Fibroblast of mammary gland (primary cell): ENCODE measurements at regions not wholly inside any gene's neighbourhood (a gene's known extent, or its start where the extent isn't known, plus 50 kb on each side); places are given as distances from the start of the nearest gene placed in this dataset.

Source experiments
- DNase-seq: peaks from one replicate; pipeline ENCODE4 v3.0.0-alpha.2; 2010; ENCODE audit warnings: low read depth
- H3K4me3 ChIP-seq: 2 replicates; pipeline ENCODE4 v1.5.1; 2011; ENCODE audit warnings: low read depth, mild to moderate bottlenecking, low read length, moderate library complexity; ENCODE audit not compliant: control insufficient read depth
- TF ChIP-seq, protein P1 (sequence below): conservative IDR thresholded peaks from 2 replicates; pipeline ENCODE4 v1.5.1; 2011; ENCODE audit warnings: low read depth, low read length, inconsistent platforms; ENCODE audit not compliant: control insufficient read depth, insufficient read depth

- no peak overlapping the region for H3K4me3 ChIP-seq
- TF ChIP-seq, protein P1, sequence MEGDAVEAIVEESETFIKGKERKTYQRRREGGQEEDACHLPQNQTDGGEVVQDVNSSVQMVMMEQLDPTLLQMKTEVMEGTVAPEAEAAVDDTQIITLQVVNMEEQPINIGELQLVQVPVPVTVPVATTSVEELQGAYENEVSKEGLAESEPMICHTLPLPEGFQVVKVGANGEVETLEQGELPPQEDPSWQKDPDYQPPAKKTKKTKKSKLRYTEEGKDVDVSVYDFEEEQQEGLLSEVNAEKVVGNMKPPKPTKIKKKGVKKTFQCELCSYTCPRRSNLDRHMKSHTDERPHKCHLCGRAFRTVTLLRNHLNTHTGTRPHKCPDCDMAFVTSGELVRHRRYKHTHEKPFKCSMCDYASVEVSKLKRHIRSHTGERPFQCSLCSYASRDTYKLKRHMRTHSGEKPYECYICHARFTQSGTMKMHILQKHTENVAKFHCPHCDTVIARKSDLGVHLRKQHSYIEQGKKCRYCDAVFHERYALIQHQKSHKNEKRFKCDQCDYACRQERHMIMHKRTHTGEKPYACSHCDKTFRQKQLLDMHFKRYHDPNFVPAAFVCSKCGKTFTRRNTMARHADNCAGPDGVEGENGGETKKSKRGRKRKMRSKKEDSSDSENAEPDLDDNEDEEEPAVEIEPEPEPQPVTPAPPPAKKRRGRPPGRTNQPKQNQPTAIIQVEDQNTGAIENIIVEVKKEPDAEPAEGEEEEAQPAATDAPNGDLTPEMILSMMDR, result no peak
- no peak for DNase-seq
Measured at GRCh38 chr2:220654322-220654721, 917.8 kb downstream of the EPHA4 start.

DNA sequence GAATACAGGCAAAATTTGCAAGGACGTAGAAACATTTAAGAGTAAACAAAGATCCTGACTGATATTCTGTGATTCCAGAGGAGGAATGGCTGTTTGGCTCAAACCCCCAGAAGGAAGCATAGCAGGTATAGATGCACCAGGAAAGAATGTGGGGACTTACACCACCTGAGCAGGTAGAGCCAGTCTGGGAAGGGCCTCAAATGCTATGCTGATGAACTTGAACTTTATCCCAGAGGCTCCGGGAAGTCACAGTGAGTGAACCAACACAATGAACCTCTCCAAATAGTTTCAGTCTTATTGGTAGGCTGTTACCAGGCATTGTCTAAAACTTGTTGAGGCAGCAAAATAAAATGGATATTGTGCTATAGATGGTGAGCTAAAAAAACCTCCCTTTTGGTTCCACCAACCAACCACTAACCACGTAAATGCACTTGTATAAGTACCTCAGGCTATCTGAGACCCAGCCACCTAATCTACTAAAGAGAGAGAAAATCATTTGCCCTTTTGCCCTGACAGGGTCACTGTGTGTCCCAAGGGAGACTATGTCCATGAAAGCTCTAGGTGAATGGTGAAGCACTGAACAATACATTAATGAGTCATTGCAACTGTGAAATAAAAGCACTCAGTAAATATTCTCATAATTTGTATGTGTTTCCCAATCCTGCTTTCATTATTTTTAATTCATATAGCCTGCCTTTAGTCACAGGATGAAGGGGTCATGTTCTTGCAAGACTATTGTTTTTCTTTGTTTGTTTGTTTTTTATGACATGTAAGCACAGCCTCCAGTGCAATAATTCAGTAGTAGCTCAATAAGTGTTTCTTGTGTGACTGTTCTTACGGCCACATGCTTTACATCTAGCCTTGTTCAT lies 911.6 kb downstream of the EPHA4 start:
- TF ChIP-seq, protein P1, result no peak
- peak; percentile 17 for DNase-seq
- H3K4me3 ChIP-seq, result no peak overlapping the region

- DNase-seq, result no peak
- TF ChIP-seq, protein P1, result no peak
- no peak overlapping the region for H3K4me3 ChIP-seq
Measured at GRCh38 chr2:220662431-220662830, 909.7 kb downstream of the EPHA4 start.

GRCh38 chr2:220663065-220663464 lies 909.0 kb downstream of the EPHA4 start:
- H3K4me3 ChIP-seq, result no peak overlapping the region
- TF ChIP-seq, protein P1, result no peak
- no peak for DNase-seq

- no peak overlapping the region for H3K4me3 ChIP-seq
- peak; percentile 72 for DNase-seq
- TF ChIP-seq, protein P1, result no peak
Measured at GRCh38 chr2:220664272-220665107, 907.6 kb downstream of the EPHA4 start.

DNA sequence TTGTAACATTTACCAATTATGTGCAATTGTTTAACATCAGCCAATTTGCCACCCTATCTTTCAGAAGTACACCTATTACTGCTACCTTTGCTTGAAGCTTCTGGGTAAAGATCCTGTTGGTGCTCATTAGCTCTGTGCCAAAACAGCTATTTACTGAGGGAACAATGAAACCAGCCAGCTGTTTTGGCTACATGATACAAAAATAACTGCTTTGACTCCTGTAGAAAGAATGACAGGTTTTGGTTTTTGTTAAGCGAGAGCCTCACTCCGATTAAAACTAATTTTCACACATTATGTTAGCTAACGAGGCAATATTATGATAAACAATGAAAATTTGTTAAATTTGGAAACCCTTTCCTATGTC lies 907.0 kb downstream of the EPHA4 start:
- DNase-seq, result no peak
- TF ChIP-seq, protein P1, result no peak
- H3K4me3 ChIP-seq, result no peak overlapping the region
